GM23338 (cell line): ENCODE measurements at regions not wholly inside any gene's neighbourhood (a gene's known extent, or its start where the extent isn't known, plus 50 kb on each side); places are given as distances from the start of the nearest gene placed in this dataset.

Experiments
- ATAC-seq: fragments of 200-7000 bp; cut with Tn5 transposase; 3 replicates; pipeline ENCODE4 v1.9.1; 2020
- DNase-seq: peaks from one replicate; pipeline ENCODE4 v3.0.0-alpha.2; 2015; ENCODE audit warnings: low spot score
- H2AFZ ChIP-seq: fragments of 200-600 bp; sonication (generic); 2 replicates; pipeline ENCODE4 v1.8.0; 2016; ENCODE audit warnings: antibody characterized with exemption, mild to moderate bottlenecking, moderate library complexity
- H3F3A ChIP-seq: fragments of 200-600 bp; sonication (generic); replicated peaks from 2 replicates; pipeline ENCODE4 v1.8.0; 2017; ENCODE audit warnings: antibody characterized with exemption, mixed run types, low read depth
- H3K27ac ChIP-seq: fragments of 200-600 bp; sonication (generic); 2 replicates; pipeline ENCODE4 v1.6.1; 2016; ENCODE audit warnings: low read depth
- H3K27me3 ChIP-seq: fragments of 200-600 bp; sonication (generic); 2 replicates; pipeline ENCODE4 v1.8.0; 2016; ENCODE audit warnings: mild to moderate bottlenecking, mixed run types, moderate library complexity; ENCODE audit not compliant: insufficient read depth
- H3K36me3 ChIP-seq: fragments of 200-600 bp; sonication (generic); 2 replicates; pipeline ENCODE4 v1.8.0; 2016; ENCODE audit warnings: mild to moderate bottlenecking; ENCODE audit not compliant: insufficient read depth
- H3K4me1 ChIP-seq: fragments of 200-600 bp; sonication (generic); 2 replicates; pipeline ENCODE4 v1.8.0; 2016; ENCODE audit warnings: mild to moderate bottlenecking, moderate library complexity; ENCODE audit not compliant: insufficient read depth
- H3K4me2 ChIP-seq: fragments of 200-600 bp; sonication (generic); 2 replicates; pipeline ENCODE4 v1.7.1; 2017; ENCODE audit warnings: mixed run types
- H3K4me3 ChIP-seq: fragments of 200-600 bp; sonication (generic); 2 replicates; pipeline ENCODE4 v1.6.1; 2016; ENCODE audit warnings: mixed run types
- H3K79me2 ChIP-seq: fragments of 200-600 bp; sonication (generic); replicated peaks from 2 replicates; pipeline ENCODE4 v1.8.0; 2017; ENCODE audit warnings: mild to moderate bottlenecking; ENCODE audit not compliant: insufficient read depth
- H3K9me2 ChIP-seq: fragments of 200-600 bp; sonication (generic); 2 replicates; pipeline ENCODE4 v1.8.0; 2017; ENCODE audit not compliant: insufficient read depth
- H4K20me1 ChIP-seq: fragments of 200-600 bp; sonication (generic); replicated peaks from 2 replicates; pipeline ENCODE4 v1.8.0; 2017; ENCODE audit warnings: mild to moderate bottlenecking; ENCODE audit not compliant: insufficient read depth
- H3K27ac Mint-ChIP-seq: 2 replicates; pipeline ENCODE4 v1.8.0; 2020; ENCODE audit warnings: inconsistent platforms, mild to moderate bottlenecking, moderate library complexity, mixed read lengths
- H3K27me3 Mint-ChIP-seq: 3 replicates; pipeline ENCODE4 v1.8.0; 2022; ENCODE audit warnings: low read depth, mild to moderate bottlenecking, moderate library complexity, mixed read lengths, inconsistent platforms; ENCODE audit not compliant: insufficient read depth, poor library complexity
- H3K36me3 Mint-ChIP-seq: 3 replicates; pipeline ENCODE4 v1.8.0; 2021; ENCODE audit warnings: low read depth, mild to moderate bottlenecking, inconsistent platforms, moderate library complexity, mixed read lengths
- H3K4me1 Mint-ChIP-seq: 3 replicates; pipeline ENCODE4 v1.8.0; 2020; ENCODE audit warnings: mild to moderate bottlenecking, inconsistent platforms, mixed read lengths
- H3K4me3 Mint-ChIP-seq: 3 replicates; pipeline ENCODE4 v1.8.0; 2021; ENCODE audit warnings: moderate library complexity, mild to moderate bottlenecking, inconsistent platforms, mixed read lengths
- H3K9me3 Mint-ChIP-seq: 3 replicates; pipeline ENCODE4 v1.8.0; 2020; ENCODE audit warnings: moderate library complexity, mild to moderate bottlenecking, inconsistent platforms, mixed read lengths
- EZH2 ChIP-seq: fragments of 200-600 bp; sonication (generic); IDR thresholded peaks from one replicate; pipeline ENCODE4 v1.8.0; 2017; ENCODE audit warnings: antibody characterized with exemption, mild to moderate bottlenecking, low read depth; ENCODE audit not compliant: unreplicated experiment
- JUNB ChIP-seq: IDR thresholded peaks from one replicate; pipeline ENCODE4 v1.6.1; 2016; ENCODE audit warnings: antibody characterized with exemption; ENCODE audit not compliant: unreplicated experiment
- POLR2AphosphoS5 ChIP-seq: IDR thresholded peaks from 2 replicates; pipeline ENCODE4 v1.6.1; 2016; ENCODE audit warnings: antibody characterized with exemption, low read depth
- ZNF114 ChIP-seq: fragments of 250-450 bp; sonication (Bioruptor Pico); IDR thresholded peaks from 2 replicates; pipeline ENCODE4 v1.5.0; 2020; ENCODE audit warnings: mild to moderate bottlenecking, moderate library complexity
- ZNF331 ChIP-seq: fragments of 250-450 bp; sonication (Bioruptor Pico); IDR thresholded peaks from 2 replicates; pipeline ENCODE4 v1.5.0; 2020; ENCODE audit warnings: low read depth, mild to moderate bottlenecking, moderate library complexity
- TF ChIP-seq, protein P1 (sequence below): fragments of 250-450 bp; sonication (Bioruptor Pico); IDR thresholded peaks from 2 replicates; pipeline ENCODE4 v1.5.0; 2020; ENCODE audit warnings: mild to moderate bottlenecking, moderate library complexity
- TF ChIP-seq, protein P2 (sequence below): IDR thresholded peaks from 2 replicates; pipeline ENCODE4 v1.6.1; 2016; ENCODE audit warnings: antibody characterized with exemption
- TF ChIP-seq, protein P3 (sequence below): IDR thresholded peaks from one replicate; pipeline ENCODE4 v1.6.1; 2018; ENCODE audit warnings: antibody characterized with exemption; ENCODE audit not compliant: unreplicated experiment

GRCh38 chr2:9124231-9124741, 82.3 kb upstream of the ASAP2 start (continued):
- TF ChIP-seq, protein P1, sequence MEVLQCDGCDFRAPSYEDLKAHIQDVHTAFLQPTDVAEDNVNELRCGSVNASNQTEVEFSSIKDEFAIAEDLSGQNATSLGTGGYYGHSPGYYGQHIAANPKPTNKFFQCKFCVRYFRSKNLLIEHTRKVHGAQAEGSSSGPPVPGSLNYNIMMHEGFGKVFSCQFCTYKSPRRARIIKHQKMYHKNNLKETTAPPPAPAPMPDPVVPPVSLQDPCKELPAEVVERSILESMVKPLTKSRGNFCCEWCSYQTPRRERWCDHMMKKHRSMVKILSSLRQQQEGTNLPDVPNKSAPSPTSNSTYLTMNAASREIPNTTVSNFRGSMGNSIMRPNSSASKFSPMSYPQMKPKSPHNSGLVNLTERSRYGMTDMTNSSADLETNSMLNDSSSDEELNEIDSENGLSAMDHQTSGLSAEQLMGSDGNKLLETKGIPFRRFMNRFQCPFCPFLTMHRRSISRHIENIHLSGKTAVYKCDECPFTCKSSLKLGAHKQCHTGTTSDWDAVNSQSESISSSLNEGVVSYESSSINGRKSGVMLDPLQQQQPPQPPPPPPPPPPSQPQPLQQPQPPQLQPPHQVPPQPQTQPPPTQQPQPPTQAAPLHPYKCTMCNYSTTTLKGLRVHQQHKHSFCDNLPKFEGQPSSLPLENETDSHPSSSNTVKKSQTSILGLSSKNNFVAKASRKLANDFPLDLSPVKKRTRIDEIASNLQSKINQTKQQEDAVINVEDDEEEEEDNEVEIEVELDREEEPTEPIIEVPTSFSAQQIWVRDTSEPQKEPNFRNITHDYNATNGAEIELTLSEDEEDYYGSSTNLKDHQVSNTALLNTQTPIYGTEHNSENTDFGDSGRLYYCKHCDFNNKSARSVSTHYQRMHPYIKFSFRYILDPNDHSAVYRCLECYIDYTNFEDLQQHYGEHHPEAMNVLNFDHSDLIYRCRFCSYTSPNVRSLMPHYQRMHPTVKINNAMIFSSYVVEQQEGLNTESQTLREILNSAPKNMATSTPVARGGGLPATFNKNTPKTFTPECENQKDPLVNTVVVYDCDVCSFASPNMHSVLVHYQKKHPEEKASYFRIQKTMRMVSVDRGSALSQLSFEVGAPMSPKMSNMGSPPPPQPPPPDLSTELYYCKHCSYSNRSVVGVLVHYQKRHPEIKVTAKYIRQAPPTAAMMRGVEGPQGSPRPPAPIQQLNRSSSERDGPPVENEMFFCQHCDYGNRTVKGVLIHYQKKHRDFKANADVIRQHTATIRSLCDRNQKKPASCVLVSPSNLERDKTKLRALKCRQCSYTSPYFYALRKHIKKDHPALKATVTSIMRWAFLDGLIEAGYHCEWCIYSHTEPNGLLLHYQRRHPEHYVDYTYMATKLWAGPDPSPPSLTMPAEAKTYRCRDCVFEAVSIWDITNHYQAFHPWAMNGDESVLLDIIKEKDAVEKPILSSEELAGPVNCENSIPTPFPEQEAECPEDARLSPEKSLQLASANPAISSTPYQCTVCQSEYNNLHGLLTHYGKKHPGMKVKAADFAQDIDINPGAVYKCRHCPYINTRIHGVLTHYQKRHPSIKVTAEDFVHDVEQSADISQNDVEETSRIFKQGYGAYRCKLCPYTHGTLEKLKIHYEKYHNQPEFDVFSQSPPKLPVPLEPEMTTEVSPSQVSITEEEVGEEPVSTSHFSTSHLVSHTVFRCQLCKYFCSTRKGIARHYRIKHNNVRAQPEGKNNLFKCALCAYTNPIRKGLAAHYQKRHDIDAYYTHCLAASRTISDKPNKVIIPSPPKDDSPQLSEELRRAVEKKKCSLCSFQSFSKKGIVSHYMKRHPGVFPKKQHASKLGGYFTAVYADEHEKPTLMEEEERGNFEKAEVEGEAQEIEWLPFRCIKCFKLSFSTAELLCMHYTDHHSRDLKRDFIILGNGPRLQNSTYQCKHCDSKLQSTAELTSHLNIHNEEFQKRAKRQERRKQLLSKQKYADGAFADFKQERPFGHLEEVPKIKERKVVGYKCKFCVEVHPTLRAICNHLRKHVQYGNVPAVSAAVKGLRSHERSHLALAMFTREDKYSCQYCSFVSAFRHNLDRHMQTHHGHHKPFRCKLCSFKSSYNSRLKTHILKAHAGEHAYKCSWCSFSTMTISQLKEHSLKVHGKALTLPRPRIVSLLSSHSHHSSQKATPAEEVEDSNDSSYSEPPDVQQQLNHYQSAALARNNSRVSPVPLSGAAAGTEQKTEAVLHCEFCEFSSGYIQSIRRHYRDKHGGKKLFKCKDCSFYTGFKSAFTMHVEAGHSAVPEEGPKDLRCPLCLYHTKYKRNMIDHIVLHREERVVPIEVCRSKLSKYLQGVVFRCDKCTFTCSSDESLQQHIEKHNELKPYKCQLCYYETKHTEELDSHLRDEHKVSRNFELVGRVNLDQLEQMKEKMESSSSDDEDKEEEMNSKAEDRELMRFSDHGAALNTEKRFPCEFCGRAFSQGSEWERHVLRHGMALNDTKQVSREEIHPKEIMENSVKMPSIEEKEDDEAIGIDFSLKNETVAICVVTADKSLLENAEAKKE (CRISPR knock-in tag): no peak

GRCh38 chr2:9123069-9123468, 83.5 kb upstream of the ASAP2 start:
- H2AFZ ChIP-seq: no peak overlapping the region
- no peak overlapping the region for H3K4me3 ChIP-seq
- Mint-ChIP-seq H3K36me3 (peaks cover 8% of the 10 kb centered on the region), H3K4me3 (no peak overlapping the region), H3K27me3 (peaks cover 6% of the 10 kb centered on the region), H3K4me1 (no peaks in the 10 kb centered on the region; the same call in 2 of the 3 replicates), H3K27ac (no peak overlapping the region), H3K9me3 (peaks cover 8% of the 10 kb centered on the region)
- H3K4me1 ChIP-seq: no peaks in the 10 kb centered on the region
- no peak overlapping the region for H3K27ac ChIP-seq
- no peak overlapping the region for H3K4me2 ChIP-seq
- H3K9me2 ChIP-seq: no peaks in the 10 kb centered on the region
- DNase-seq (no peak), ATAC-seq (no peak)
- H3K27me3 ChIP-seq: no peaks in the 10 kb centered on the region
- H3K36me3 ChIP-seq: no peaks in the 10 kb centered on the region
- no peaks in the 10 kb centered on the region for H4K20me1 ChIP-seq
- H3K79me2 ChIP-seq: no peaks in the 10 kb centered on the region
- no peaks in the 10 kb centered on the region for H3F3A ChIP-seq
- TF ChIP-seq POLR2AphosphoS5 (no peak), EZH2 (no peak), ZNF331 (CRISPR knock-in tag) (no peak), ZNF114 (CRISPR knock-in tag) (no peak), JUNB (no peak)
- TF ChIP-seq, protein P2, sequence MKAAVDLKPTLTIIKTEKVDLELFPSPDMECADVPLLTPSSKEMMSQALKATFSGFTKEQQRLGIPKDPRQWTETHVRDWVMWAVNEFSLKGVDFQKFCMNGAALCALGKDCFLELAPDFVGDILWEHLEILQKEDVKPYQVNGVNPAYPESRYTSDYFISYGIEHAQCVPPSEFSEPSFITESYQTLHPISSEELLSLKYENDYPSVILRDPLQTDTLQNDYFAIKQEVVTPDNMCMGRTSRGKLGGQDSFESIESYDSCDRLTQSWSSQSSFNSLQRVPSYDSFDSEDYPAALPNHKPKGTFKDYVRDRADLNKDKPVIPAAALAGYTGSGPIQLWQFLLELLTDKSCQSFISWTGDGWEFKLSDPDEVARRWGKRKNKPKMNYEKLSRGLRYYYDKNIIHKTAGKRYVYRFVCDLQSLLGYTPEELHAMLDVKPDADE: no peak
- TF ChIP-seq, protein P3, sequence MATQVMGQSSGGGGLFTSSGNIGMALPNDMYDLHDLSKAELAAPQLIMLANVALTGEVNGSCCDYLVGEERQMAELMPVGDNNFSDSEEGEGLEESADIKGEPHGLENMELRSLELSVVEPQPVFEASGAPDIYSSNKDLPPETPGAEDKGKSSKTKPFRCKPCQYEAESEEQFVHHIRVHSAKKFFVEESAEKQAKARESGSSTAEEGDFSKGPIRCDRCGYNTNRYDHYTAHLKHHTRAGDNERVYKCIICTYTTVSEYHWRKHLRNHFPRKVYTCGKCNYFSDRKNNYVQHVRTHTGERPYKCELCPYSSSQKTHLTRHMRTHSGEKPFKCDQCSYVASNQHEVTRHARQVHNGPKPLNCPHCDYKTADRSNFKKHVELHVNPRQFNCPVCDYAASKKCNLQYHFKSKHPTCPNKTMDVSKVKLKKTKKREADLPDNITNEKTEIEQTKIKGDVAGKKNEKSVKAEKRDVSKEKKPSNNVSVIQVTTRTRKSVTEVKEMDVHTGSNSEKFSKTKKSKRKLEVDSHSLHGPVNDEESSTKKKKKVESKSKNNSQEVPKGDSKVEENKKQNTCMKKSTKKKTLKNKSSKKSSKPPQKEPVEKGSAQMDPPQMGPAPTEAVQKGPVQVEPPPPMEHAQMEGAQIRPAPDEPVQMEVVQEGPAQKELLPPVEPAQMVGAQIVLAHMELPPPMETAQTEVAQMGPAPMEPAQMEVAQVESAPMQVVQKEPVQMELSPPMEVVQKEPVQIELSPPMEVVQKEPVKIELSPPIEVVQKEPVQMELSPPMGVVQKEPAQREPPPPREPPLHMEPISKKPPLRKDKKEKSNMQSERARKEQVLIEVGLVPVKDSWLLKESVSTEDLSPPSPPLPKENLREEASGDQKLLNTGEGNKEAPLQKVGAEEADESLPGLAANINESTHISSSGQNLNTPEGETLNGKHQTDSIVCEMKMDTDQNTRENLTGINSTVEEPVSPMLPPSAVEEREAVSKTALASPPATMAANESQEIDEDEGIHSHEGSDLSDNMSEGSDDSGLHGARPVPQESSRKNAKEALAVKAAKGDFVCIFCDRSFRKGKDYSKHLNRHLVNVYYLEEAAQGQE: no peak
